BJ (cell line): ENCODE measurements at regions not wholly inside any gene's neighbourhood (a gene's known extent, or its start where the extent isn't known, plus 50 kb on each side); places are given as distances from the start of the nearest gene placed in this dataset.

Source experiments
- CTCF ChIA-PET: fragments of 350-600 bp; formaldehyde crosslinking; extraction: SDS; loops from one replicate; lab custom pipeline; 2021; ENCODE audit warnings: antibody characterized with exemption, inconsistent platforms; lab: Yijun Ruan, JAX
- POLR2A ChIA-PET: fragments of 300-600 bp; sonication (Branson Sonifier 250); formaldehyde crosslinking; extraction: SDS; loops from one replicate; lab custom pipeline; 2021; ENCODE audit warnings: antibody characterized with exemption; lab: Charles Lee
- DNase-seq: peaks from one replicate; pipeline ENCODE4 v3.0.0-alpha.2; 2011; ENCODE audit warnings: low read depth
- H3K27me3 ChIP-seq: 2 replicates; pipeline ENCODE4 v1.6.0; 2011; ENCODE audit warnings: low read length; ENCODE audit not compliant: control insufficient read depth, insufficient read depth
- H3K36me3 ChIP-seq: 2 replicates; pipeline ENCODE4 v1.5.1; 2011; ENCODE audit warnings: low read length; ENCODE audit not compliant: control insufficient read depth, insufficient read depth
- H3K4me3 ChIP-seq: 2 replicates; pipeline ENCODE4 v1.5.1; 2011; ENCODE audit warnings: low read depth, mild to moderate bottlenecking, control low read depth, low read length
- CTCF ChIP-seq: IDR thresholded peaks from 2 replicates; pipeline ENCODE4 v1.5.1; 2011; ENCODE audit warnings: low read depth, mild to moderate bottlenecking, control low read depth, inconsistent platforms, low read length, moderate library complexity; ENCODE audit not compliant: insufficient read depth

- no peak overlapping the region for H3K4me3 ChIP-seq
- POLR2A ChIA-PET: no interaction called here
Observed at GRCh38 chr5:81837667-81838306, 86.9 kb upstream of the SSBP2 start.

GRCh38 chr5:81835814-81836367 is 85.0 kb upstream of the SSBP2 start:
- Histone ChIP-seq H3K36me3 (no peaks in the 10 kb centered on the region), H3K27me3 (no peaks in the 10 kb centered on the region), H3K4me3 (no peak overlapping the region)
- TF ChIP-seq CTCF: no peak
- CTCF ChIA-PET: interaction anchor here (0.7 to 2.0 kb wide), 6 partner anchors 8 to 329 kb away, joined by 3 to 5 read pairs (median 3); no protein-coding TSS in a partner anchor
- no peak for DNase-seq
- POLR2A ChIA-PET: no interaction called here

More at GRCh38 chr5:81837667-81838306, 86.9 kb upstream of the SSBP2 start:
- DNase-seq: no peak
- Histone ChIP-seq H3K27me3 (no peaks in the 10 kb centered on the region), H3K36me3 (no peaks in the 10 kb centered on the region)
- CTCF ChIA-PET: interaction anchor here (1.1 to 3.1 kb wide), 15 partner anchors 9 to 412 kb away, joined by 3 to 21 read pairs (median 5); no protein-coding TSS in a partner anchor
- no peak for TF ChIP-seq CTCF

- no peaks in the 10 kb centered on the region for H3K36me3 ChIP-seq
- CTCF ChIA-PET: interaction anchor here (0.7 to 1.5 kb wide), 3 partner anchors 79 to 514 kb away, joined by 3 to 4 read pairs (median 3); no protein-coding TSS in a partner anchor
- H3K4me3 ChIP-seq: no peak overlapping the region
- no peak for TF ChIP-seq CTCF
- no peak for DNase-seq
- POLR2A ChIA-PET: no interaction called here
- H3K27me3 ChIP-seq: peaks cover under 1% of the 10 kb centered on the region; the same call in 1 of the 2 replicates
Observed at GRCh38 chr5:81834021-81834660, 83.2 kb upstream of the SSBP2 start.

- no peak for TF ChIP-seq CTCF
- H3K36me3 ChIP-seq: no peaks in the 10 kb centered on the region
- ChIA-PET CTCF (no interaction called here), POLR2A (interaction anchor here (0.5 kb wide), 1 partner anchor 33 kb away, joined by 3 read pairs; no protein-coding TSS in a partner anchor)
- peaks cover 2% of the 10 kb centered on the region; the same call in 1 of the 2 replicates for H3K27me3 ChIP-seq
- no peak overlapping the region for H3K4me3 ChIP-seq
- DNase-seq: no peak
Observed at GRCh38 chr5:81830596-81830995, 79.7 kb upstream of the SSBP2 start.

GRCh38 chr5:81829242-81829641 is 78.3 kb upstream of the SSBP2 start:
- no peak overlapping the region for H3K4me3 ChIP-seq
- POLR2A ChIA-PET: no interaction called here
- H3K27me3 ChIP-seq: peaks cover 2% of the 10 kb centered on the region; the same call in 1 of the 2 replicates
- no peaks in the 10 kb centered on the region for H3K36me3 ChIP-seq
- TF ChIP-seq CTCF: no peak
- DNase-seq: no peak
- CTCF ChIA-PET: interaction anchor here (3.0 kb wide), 1 partner anchor 9 kb away, joined by 15 read pairs; no protein-coding TSS in a partner anchor
